ENCODE measurements at regions not wholly inside any gene's neighbourhood (a gene's known extent, or its start where the extent isn't known, plus 50 kb on each side); places are given as distances from the start of the nearest gene placed in this dataset.
A peak's percentile ranks its signal among the peaks of the same experiment; 100 is the strongest.

DNA sequence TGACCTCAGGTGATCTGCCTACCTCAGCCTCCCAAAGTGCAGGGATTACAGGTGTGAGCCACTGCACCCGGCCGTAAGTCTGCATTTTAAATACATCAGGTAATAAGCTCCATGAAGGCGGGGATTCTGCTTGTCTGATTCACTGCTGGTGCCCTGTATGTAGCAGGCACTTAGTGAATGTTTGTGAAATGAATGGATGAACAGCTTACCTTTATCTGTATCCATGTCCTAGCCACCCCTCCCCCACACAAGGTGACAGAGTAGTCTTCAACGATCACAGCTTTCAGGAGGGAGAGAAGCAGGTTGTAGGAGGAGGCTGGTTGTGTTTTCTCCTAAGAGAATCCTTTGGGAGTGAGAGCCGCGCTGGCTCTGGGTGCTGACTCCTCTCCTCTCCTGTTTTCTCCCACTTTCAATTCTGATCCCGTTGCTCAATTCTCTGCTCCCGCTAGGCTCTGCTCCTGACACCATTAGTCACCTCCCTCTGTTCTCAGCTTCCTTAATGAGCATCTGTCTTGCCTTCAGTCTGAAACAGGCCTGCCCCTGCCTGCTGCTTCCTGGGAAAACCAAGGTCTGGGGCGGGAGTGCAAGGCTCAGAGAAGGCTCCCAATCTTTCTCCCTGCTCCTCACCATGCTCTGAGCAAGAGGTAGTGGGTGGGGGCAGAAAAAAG, 88.8 kb upstream of the CTNNA1 start:
- DNase-seq = peak; percentile 70

- no peak for DNase-seq
These were observed 88.4 kb upstream of the HSPA9 start for GRCh38 chr5:138663561-138663960.

GRCh38 chr5:138663009-138663408, 87.8 kb upstream of the HSPA9 start:
- peak; percentile 44 for DNase-seq

DNA sequence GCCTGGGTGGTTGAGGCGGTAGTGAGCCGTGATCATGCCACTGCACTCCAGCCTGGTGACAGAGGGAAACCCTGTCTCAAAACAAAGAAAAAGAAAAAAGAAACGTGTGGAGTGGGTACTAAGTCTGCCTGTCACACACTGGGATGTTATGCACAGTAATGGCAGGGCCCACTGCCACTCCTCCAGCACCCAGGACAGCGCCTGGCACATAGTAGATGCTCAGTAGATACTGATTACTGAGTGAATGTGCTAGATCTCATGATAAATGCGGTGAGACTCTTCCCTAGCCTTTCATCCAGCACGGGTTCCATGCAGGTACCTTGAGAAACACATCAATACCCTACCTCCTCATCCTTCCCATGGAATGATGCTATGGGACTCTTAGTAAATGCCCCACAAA, 87.4 kb upstream of the HSPA9 start:
- peak; percentile 26 for DNase-seq

DNA sequence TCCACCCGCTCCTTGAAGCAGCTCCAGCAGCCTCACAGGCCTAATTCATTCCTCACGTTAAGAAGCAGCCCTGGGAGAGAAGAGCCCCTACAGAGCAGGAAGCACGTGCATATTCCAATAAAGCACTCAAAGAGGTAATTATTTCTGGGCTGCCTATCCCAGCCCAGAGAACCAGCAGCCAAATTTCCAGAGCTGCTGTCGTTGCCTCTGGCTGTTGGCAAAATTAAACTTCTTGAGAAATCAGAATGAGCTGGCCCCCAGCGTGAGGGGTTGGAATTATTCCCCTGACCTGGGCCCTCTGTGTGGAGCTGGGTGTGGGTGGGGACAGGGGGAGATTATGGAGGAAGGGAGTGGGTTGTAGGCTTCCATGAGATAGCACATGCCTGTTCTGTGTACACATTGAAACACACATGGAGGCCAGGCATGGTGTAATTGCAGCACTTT, 86.8 kb upstream of the HSPA9 start:
- no peak for DNase-seq

GRCh38 chr5:138661291-138661960, 86.2 kb upstream of the HSPA9 start:
- no peak for DNase-seq

GRCh38 chr5:138660051-138660572, 84.9 kb upstream of the HSPA9 start:
- DNase-seq = no peak

GRCh38 chr5:138659561-138659960, 84.4 kb upstream of the HSPA9 start:
- DNase-seq = no peak

DNA sequence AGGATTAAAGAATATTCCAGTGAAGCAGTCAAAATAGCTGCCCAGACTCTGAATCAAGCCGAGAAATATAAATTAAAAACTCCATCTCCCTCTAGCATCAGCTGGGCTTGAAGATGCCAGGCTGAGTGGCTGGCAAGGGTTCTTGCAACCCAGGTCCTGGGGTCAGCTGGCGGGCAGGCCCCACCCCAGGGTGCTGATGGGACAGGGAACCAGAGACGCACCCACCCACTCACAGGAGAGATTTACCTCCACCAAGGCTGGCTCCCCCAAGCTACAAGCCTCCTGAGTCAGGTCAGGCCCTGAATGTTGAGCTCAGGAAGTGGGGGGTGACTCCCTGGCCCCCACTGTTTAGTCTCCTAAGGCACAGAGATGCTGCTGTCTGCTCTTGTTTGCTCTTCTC, 83.9 kb upstream of the HSPA9 start:
- no peak for DNase-seq

- DNase-seq = no peak
These were observed 83.5 kb upstream of the HSPA9 start for GRCh38 chr5:138658676-138659075.

DNA sequence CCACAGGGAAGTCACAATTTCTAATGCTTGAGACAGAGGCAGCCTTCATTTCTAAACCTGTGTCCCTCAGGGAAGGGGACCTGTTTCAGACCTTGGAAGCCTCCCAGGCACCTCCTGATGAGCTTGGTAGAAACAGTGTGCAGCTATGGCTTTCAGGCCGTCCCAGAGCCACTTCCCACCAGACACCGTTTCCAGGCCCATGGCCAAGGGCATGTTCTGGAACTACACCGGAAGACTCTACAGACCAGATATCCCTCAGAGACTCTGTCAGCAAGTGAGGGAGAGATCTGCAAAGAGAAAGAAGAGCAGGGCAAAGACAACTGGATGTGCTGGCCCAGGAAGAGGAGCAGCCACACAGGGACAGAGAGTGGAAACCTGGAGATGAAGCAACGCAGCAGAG, 82.2 kb upstream of the HSPA9 start:
- no peak for DNase-seq

- DNase-seq = no peak
These were observed 81.7 kb upstream of the HSPA9 start for GRCh38 chr5:138656916-138657315.

DNA sequence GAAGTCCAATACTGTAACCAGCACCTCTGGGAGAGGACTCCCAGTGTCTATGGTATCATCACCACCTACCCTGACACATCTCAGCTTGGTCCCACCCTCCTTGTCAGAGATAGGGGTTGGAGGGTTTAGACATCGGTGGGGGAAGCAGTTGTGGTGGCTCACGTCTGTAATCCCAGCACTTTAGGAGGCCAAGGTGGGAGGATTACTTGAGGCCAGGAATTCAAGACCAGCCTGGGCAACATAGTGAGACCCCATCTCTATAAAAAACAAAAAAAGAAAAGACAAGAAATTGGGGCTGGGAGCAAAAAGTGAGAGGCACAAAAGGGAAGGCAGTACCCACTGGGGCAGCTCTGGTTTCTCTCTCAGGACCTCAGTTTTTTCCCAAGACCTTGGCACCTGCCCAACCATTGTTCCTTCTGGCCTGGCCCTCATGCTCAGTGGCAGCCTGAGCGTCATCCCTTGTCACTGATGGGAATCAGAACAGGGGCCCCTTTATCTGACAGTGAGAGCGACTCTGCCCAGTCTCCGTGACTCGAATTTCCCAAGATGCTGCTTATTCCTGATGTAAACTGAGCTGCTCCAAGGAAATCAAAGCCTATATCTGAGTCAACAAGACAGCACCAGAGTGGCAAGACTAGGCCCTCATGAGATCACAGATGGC, 80.5 kb upstream of the HSPA9 start:
- no peak for DNase-seq

DNA sequence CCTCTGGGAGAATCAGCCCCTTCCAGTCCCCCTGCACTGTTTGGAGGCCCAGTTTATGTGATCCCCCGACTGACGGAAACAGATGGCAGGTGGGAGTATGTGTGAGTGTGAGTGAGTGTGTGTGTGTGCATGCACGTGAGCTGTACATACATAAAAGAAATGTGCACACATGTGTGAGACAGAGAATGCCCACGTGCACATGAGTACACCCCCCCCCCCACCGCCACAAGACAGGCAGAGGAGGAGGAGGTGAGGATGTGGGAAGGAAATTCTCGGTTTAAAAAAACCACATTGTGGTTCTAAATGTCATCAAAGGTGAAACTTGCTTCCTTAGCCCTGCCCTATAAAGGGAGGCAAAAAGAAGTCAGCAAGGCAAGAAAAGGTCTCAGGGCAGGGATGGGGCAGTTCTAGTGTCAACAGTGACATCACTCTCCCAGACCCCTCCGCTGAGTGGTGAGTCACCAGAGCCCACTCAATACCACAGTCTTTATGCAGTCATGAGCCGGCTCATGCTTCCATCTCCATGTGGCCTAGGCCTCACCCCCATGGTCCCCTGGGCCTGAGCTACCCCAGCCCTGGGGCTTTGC, 79.2 kb upstream of the HSPA9 start:
- DNase-seq = peak; percentile 85

- DNase-seq = peak; percentile 36
These were observed 78.3 kb upstream of the HSPA9 start for GRCh38 chr5:138653502-138653901.

DNA sequence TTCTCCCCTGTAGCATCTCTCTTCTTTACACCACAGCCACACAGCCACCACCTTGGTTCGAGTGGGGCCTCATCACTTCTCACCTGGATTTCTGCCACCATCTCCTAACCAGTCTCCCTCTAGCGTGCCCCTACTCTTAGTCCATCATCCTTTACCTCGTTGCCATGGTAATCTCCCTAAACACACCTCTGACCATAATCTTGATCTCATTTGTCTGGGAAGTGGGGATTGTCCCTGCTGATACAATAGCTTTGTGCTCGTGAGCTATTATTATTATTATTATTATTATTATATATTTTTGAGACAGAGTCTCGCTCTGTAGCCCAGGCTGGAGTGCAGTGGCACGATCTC, 76.5 kb upstream of the HSPA9 start:
- DNase-seq = no peak

- no peak for DNase-seq
These were observed 76.0 kb upstream of the HSPA9 start for GRCh38 chr5:138651058-138651766.

DNA sequence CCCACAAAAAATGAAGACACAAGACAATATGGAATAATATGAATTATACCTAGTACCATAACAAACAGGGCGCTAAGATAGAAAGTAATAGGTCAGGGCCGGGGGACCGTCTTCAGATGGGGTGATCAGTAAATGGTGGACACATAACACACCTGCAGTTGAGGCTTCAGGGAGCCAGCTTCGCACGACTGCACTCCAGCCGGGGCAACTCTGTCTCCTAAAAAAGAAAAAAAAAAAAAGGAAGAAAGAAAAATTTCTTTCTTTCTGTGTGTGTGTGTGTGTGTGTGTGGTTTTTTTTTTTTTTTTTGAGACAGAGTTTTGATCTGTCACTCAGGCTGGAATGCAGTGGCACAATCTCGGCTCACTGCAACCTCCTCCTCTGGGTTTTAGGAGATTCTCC, 75.0 kb upstream of the HSPA9 start:
- no peak for DNase-seq

- DNase-seq = no peak
These were observed 74.6 kb upstream of the HSPA9 start for GRCh38 chr5:138649775-138650174.

DNA sequence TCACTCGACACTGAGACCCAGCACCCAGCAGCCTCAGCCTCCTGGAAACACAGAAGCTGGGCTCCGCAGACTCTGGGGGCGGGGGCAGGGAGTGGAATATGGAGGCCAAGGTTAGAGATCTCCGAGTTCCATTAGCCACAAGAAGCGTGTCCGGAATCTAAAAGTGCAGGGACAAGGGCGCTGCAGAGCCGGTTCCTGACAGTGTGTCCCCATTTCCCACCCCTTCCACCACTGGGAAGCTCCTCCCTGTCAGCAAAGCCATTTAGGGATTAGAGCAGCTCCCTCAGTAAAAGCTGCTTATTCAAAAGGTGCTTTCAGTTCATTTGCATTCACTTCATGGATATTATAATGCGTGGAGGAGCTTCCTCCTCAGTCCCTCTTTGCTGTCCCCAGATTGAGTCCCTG, 74.1 kb upstream of the HSPA9 start:
- no peak for DNase-seq

DNA sequence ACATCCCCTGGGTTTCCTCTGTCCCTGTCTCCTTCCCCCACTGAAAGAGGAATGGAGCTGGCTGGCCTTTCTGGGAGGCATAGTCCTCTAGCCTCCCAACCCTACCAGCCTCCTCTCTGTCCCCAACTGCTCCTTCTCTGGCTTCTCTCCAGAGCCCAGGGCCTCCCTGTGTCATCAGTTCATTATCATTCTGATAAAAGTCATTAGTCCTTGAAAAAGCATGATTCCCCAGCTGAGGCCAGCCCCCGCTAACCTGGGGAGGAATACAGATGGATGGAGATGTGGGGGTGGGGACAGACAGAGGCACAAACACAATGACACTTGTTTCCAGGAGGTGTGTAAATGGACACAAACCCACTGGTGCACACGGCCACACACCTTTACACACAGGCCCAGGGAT, 73.6 kb upstream of the HSPA9 start:
- DNase-seq = no peak

DNA sequence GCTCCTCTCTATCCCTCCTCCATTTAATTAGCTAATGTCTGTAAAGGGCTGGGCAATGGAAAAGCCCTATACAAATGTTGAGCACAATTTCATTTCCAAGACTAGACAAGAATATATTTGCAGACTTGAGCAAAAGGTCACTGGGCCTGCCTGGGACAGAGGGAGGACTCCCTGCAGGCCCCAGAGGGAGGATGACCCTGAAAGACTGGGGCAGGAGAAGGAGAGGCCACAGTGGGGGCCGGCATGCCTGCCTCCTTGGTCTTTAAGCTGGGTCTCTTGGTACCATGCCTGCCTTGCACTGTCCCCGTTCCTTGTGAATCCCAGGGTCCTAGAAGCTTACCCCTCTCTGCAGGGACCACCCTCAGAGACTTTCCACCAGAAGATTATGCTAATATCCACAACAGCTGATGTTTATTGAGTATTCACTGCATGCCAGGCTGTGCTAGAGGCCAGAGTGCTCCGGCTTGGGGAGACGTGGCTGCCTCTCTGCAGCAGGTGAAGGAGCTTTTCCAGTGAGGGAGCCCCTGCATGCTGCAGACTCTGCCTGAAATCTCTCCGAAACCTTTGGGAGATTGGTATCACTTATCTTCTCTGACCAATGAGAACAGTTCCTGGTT, 72.7 kb upstream of the HSPA9 start:
- no peak for DNase-seq

Measured in EL (cell line).